AG04449 (cell line): ENCODE measurements at regions not wholly inside any gene's neighbourhood (a gene's known extent, or its start where the extent isn't known, plus 50 kb on each side); places are given as distances from the start of the nearest gene placed in this dataset.

ENCODE experiments used
- CTCF ChIA-PET: fragments of 350-600 bp; formaldehyde crosslinking; extraction: SDS; loops from one replicate; lab custom pipeline; 2021; ENCODE audit warnings: antibody characterized with exemption; lab: Yijun Ruan, JAX
- POLR2A ChIA-PET: fragments of 400-600, 350-600 bp; formaldehyde crosslinking; extraction: SDS; loops from one replicate; lab custom pipeline; 2020; ENCODE audit warnings: antibody characterized with exemption, inconsistent platforms; lab: Yijun Ruan, JAX
- DNase-seq: peaks from one replicate; pipeline ENCODE4 v3.0.0-alpha.2; 2010; ENCODE audit warnings: low read depth, low spot score
- H3K4me3 ChIP-seq: 2 replicates; pipeline ENCODE4 v1.5.1; 2011; ENCODE audit warnings: low read depth, mild to moderate bottlenecking, control low read depth, low read length
- CTCF ChIP-seq: IDR thresholded peaks from one replicate; pipeline ENCODE4 v1.5.1; 2011; ENCODE audit warnings: mild to moderate bottlenecking, moderate library complexity, low read length, control low read depth, inconsistent platforms; ENCODE audit not compliant: insufficient read depth; ENCODE audit errors: missing control alignments

GRCh38 chr18:40695526-40695925 lies 1259.5 kb upstream of the PIK3C3 start:
- DNase-seq, result no peak
- TF ChIP-seq CTCF, result no peak
- ChIA-PET POLR2A (no interaction called here), CTCF (interaction anchor here (1.3 kb wide), 1 partner anchor 19 kb away, joined by 3 read pairs; no protein-coding TSS in a partner anchor)
- no peak overlapping the region for H3K4me3 ChIP-seq

- ChIA-PET CTCF (no interaction called here), POLR2A (no interaction called here)
- no peak for DNase-seq
- TF ChIP-seq CTCF, result no peak
- H3K4me3 ChIP-seq, result no peak overlapping the region
These were observed 1262.2 kb upstream of the PIK3C3 start for GRCh38 chr18:40692871-40693270.

DNA sequence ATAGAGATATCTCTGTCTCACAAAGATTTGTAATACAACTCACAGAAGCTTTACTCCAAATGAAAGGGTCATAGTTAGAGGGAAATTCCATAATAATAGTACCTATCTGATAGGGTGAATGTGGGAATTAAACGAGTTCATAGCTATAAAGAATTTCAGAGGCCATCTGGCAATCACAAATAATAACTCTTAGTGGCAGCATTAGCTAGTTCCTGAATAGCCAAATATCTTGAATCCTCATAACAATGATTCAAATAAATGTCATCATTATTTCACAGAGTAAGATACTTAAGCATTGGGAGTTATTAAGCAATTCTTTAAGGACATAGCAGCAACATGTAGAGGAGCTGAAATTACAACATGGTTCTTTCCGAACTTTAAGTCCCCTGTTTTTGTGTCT lies 1265.0 kb upstream of the PIK3C3 start:
- CTCF ChIA-PET, result no interaction called here
- DNase-seq, result no peak
- H3K4me3 ChIP-seq, result no peak overlapping the region
- POLR2A ChIA-PET, result no interaction called here
- TF ChIP-seq CTCF, result no peak

DNA sequence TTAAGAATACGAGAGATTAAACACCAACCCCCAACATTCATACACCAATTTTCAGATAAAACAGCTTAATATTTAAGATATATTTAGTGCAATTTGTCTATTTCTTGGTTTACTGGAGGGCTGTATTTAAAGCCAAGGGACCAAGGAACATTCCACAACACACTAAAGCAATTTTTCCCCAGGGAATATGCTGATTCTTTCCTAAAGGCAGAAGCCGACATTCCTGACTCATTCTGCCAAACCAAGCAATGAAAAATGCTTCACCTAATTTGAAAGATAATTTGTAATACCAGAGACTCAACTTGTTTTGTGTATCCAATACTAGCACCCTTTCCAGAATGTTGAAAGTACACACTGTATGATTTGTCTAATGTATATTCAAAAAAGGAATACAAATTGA lies 1267.6 kb upstream of the PIK3C3 start:
- DNase-seq, result no peak
- no peak for TF ChIP-seq CTCF
- CTCF ChIA-PET, result no interaction called here
- no peak overlapping the region for H3K4me3 ChIP-seq
- POLR2A ChIA-PET, result no interaction called here

GRCh38 chr18:40686836-40687235 lies 1268.2 kb upstream of the PIK3C3 start:
- DNase-seq, result no peak
- no peak for TF ChIP-seq CTCF
- ChIA-PET CTCF (no interaction called here), POLR2A (no interaction called here)
- no peak overlapping the region for H3K4me3 ChIP-seq

DNA sequence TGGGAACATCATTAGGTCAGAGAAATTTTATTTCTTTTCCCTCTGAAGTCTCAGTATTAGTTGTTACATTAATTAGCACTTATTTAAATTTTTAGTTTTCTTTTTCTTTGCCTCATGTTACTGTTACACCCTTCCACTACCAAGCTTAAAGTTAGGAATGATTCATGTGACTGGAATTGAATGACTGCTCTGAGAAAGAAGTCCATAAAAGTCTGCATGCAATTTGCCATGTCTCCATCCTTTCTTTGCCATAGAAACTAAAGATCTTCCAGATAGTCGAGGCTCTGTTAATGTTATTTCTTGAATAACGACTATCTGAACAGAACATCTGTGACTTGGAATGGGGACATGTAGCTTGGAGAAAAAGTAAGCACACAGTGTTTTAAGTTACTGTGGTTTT lies 1269.8 kb upstream of the PIK3C3 start:
- H3K4me3 ChIP-seq, result no peak overlapping the region
- ChIA-PET CTCF (no interaction called here), POLR2A (no interaction called here)
- TF ChIP-seq CTCF, result no peak
- DNase-seq, result no peak
